ENCODE measurements at regions not wholly inside any gene's neighbourhood (a gene's known extent, or its start where the extent isn't known, plus 50 kb on each side); places are given as distances from the start of the nearest gene placed in this dataset.
"Not testable (repeated sequence)": the region's sequence is repeated elsewhere in the genome, so short reads cannot be mapped to it uniquely, and the experiment has no call there.

- no peak for DNase-seq
These were observed 104.2 kb upstream of the ACBD5 start for GRCh38 chr10:27344568-27345454.

GRCh38 chr10:27341001-27341400 lies 100.4 kb upstream of the ACBD5 start:
- DNase-seq: no peak

GRCh38 chr10:27335246-27335645 lies 94.6 kb upstream of the ACBD5 start:
- not testable (repeated sequence) for DNase-seq

GRCh38 chr10:27330074-27330473 lies 89.5 kb upstream of the ACBD5 start:
- DNase-seq: no peak

- DNase-seq: no peak
These were observed 88.3 kb upstream of the ACBD5 start for GRCh38 chr10:27328946-27329345.

- not testable (repeated sequence) for DNase-seq
These were observed 86.2 kb upstream of the ACBD5 start for GRCh38 chr10:27326748-27327147.

- peak; percentile 6 for DNase-seq
These were observed 79.3 kb upstream of the ACBD5 start for GRCh38 chr10:27319752-27320431.

- not testable (repeated sequence) for DNase-seq
These were observed 78.5 kb upstream of the ACBD5 start for GRCh38 chr10:27319139-27319538.

GRCh38 chr10:27315082-27315481 lies 74.5 kb upstream of the ACBD5 start:
- DNase-seq: not testable (repeated sequence)

GRCh38 chr10:27313586-27313985 lies 73.0 kb upstream of the ACBD5 start:
- not testable (repeated sequence) for DNase-seq

- DNase-seq: no peak
These were observed 72.3 kb upstream of the ACBD5 start for GRCh38 chr10:27312854-27313253.

GRCh38 chr10:27311809-27312208 lies 71.2 kb upstream of the ACBD5 start:
- DNase-seq: not testable (repeated sequence)

- DNase-seq: not testable (repeated sequence)
These were observed 57.9 kb upstream of the ACBD5 start for GRCh38 chr10:27298522-27298850.

GRCh38 chr10:27297844-27298521 lies 57.4 kb upstream of the ACBD5 start:
- no peak for DNase-seq

- not testable (repeated sequence) for DNase-seq
These were observed 55.7 kb upstream of the ACBD5 start for GRCh38 chr10:27296285-27296684.

- DNase-seq: not testable (repeated sequence)
These were observed 50.8 kb upstream of the ACBD5 start for GRCh38 chr10:27291253-27291895.

Measured in activated naive CD4-positive, alpha-beta T cell treated with Interleukin-2 at 50 U/mL for 16 hours (primary cell).